GM13976 (cell line): ENCODE measurements at regions not wholly inside any gene's neighbourhood (a gene's known extent, or its start where the extent isn't known, plus 50 kb on each side); places are given as distances from the start of the nearest gene placed in this dataset.
"Not testable (repeated sequence)": the region's sequence is repeated elsewhere in the genome, so short reads cannot be mapped to it uniquely, and the experiment has no call there.

Source experiments
- DNase-seq: peaks from one replicate; pipeline ENCODE4 v3.0.0; 2012; ENCODE audit warnings: low spot score
- in situ Hi-C: fragments of 300-500 bp; cut with MboI; formaldehyde crosslinking; loops from one replicate; pipeline ENCODE4 v1.12.0; 2022; ENCODE audit warnings: low sequenced_read_pairs, mixed read lengths, inconsistent platforms; ENCODE audit not compliant: unreplicated experiment
- TF ChIP-seq, protein P1 (sequence below): IDR thresholded peaks from 2 replicates; pipeline ENCODE4 v1.5.1; 2012; ENCODE audit warnings: borderline replicate concordance, mild to moderate bottlenecking; ENCODE audit not compliant: insufficient read depth; ENCODE audit errors: extremely low read depth, missing control alignments, control extremely low read depth

DNA sequence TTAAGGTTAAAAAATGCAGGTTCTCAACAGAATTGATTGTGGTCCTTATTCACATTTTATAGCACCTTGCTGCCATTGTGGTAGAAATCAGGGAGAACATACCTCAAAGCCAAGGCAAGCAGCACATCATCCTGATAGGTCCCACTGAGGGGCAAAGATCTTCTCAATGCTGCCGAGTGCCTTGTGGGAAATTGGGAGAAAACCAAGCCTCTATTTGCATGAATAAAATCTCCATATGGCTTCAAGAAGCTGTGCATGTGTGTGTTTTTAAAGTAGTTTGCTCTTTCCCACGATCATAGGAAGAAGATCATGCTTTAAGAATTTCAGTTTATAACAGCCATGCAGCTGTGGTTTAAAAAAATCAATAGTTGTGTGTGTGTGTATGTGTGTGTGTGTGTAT is 216.9 kb upstream of the FBXL7 start:
- TF ChIP-seq, protein P1, sequence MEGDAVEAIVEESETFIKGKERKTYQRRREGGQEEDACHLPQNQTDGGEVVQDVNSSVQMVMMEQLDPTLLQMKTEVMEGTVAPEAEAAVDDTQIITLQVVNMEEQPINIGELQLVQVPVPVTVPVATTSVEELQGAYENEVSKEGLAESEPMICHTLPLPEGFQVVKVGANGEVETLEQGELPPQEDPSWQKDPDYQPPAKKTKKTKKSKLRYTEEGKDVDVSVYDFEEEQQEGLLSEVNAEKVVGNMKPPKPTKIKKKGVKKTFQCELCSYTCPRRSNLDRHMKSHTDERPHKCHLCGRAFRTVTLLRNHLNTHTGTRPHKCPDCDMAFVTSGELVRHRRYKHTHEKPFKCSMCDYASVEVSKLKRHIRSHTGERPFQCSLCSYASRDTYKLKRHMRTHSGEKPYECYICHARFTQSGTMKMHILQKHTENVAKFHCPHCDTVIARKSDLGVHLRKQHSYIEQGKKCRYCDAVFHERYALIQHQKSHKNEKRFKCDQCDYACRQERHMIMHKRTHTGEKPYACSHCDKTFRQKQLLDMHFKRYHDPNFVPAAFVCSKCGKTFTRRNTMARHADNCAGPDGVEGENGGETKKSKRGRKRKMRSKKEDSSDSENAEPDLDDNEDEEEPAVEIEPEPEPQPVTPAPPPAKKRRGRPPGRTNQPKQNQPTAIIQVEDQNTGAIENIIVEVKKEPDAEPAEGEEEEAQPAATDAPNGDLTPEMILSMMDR = no peak
- DNase-seq = no peak
- in situ Hi-C loops = no loop called here

- no peak for DNase-seq
- TF ChIP-seq, protein P1 = no peak
- in situ Hi-C loops = no loop called here
Measured at GRCh38 chr5:15282611-15283010, 217.4 kb upstream of the FBXL7 start.

DNA sequence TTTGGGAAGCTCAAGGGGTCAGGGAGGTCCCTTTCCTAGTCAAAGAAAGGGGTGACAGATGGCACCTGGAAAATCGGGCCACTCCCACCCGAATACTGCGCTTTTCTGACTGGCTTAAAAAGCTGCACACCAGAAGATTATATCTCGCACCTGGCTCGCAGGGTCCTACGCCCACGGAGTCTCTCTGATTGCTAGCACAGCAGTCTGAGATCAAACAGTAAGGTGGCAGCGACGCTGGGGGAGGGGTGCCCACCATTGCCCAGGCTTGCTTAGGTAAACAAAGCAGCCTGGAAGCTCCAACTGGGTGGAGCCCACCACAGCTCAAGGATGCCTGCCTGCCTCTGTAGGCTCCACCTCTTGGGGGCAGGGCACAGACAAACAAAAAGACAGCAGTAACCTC is 228.4 kb upstream of the FBXL7 start:
- in situ Hi-C loops, DNase-seq: not testable (repeated sequence)

- in situ Hi-C loops = no loop called here
- no peak for DNase-seq
- TF ChIP-seq, protein P1 = no peak
Measured at GRCh38 chr5:15267966-15268365, 232.0 kb upstream of the FBXL7 start.

- TF ChIP-seq, protein P1 = no peak
- no peak for DNase-seq
- in situ Hi-C loops = no loop called here
Measured at GRCh38 chr5:15266841-15267240, 233.1 kb upstream of the FBXL7 start.

DNA sequence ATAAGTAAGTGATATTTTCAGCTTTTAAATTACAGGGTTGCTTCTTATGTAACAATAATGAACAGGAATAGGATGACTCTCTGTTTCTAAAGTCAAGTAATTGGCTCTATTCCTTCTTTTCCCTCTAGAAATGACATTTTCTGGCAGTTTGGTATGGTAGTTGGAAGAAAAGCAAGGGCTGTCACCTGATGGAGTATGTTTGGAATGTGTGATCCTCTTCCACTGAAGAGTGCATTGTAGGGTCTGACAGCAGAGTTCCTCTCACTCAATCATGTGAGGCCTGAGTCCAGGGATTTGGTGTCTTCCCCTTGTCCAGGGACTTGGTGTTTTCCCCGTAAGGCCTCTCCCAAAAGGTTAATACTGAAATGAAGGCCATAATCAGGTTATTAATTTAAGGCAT is 233.8 kb upstream of the FBXL7 start:
- in situ Hi-C loops = no loop called here
- TF ChIP-seq, protein P1 = no peak
- no peak for DNase-seq

- in situ Hi-C loops = no loop called here
- TF ChIP-seq, protein P1 = no peak
- no peak for DNase-seq
Measured at GRCh38 chr5:15263942-15264341, 236.0 kb upstream of the FBXL7 start.
